Neural cell (in vitro differentiated cells): ENCODE measurements at regions not wholly inside any gene's neighbourhood (a gene's known extent, or its start where the extent isn't known, plus 50 kb on each side); places are given as distances from the start of the nearest gene placed in this dataset.

Experiments
- H2AFZ ChIP-seq: fragments of 200-600, 300-800 bp; sonication (generic), shearing (Covaris generic); 2 replicates; pipeline ENCODE4 v1.6.0; 2014; ENCODE audit warnings: low read depth, mild to moderate bottlenecking, antibody characterized with exemption, low read length, moderate library complexity
- H3F3A ChIP-seq: fragments of 200-600 bp; shearing (Covaris generic); 2 replicates; pipeline ENCODE4 v1.6.1; 2016; ENCODE audit warnings: mild to moderate bottlenecking, moderate library complexity, mixed read lengths, antibody characterized with exemption, low read length; ENCODE audit not compliant: insufficient read depth, poor library complexity, severe bottlenecking
- H3K27ac ChIP-seq: fragments of 200-600, 300-800 bp; sonication (generic), shearing (Covaris generic); 2 replicates; pipeline ENCODE4 v1.5.1; 2014; ENCODE audit warnings: mild to moderate bottlenecking, low read length, moderate library complexity
- H3K27me3 ChIP-seq: fragments of 300-800, 200-600 bp; sonication (generic), shearing (Covaris generic); 2 replicates; pipeline ENCODE4 v1.6.0; 2014; ENCODE audit warnings: mild to moderate bottlenecking, low read depth, low read length, moderate library complexity; ENCODE audit not compliant: insufficient read depth
- H3K36me3 ChIP-seq: fragments of 300-800, 200-600 bp; sonication (generic), shearing (Covaris generic); 2 replicates; pipeline ENCODE4 v1.5.1; 2014; ENCODE audit warnings: mild to moderate bottlenecking, antibody characterized with exemption, low read length, moderate library complexity; ENCODE audit not compliant: insufficient read depth
- H3K4me2 ChIP-seq: fragments of 300-800, 200-600 bp; sonication (generic), shearing (Covaris generic); 2 replicates; pipeline ENCODE4 v1.6.0; 2014; ENCODE audit warnings: mild to moderate bottlenecking, low read length
- H3K4me3 ChIP-seq: fragments of 300-800, 200-600 bp; sonication (generic), shearing (Covaris generic); 2 replicates; pipeline ENCODE4 v1.5.1; 2014; ENCODE audit warnings: mild to moderate bottlenecking, low read length, moderate library complexity
- H3K79me2 ChIP-seq: fragments of 200-600 bp; shearing (Covaris generic); replicated peaks from 2 replicates; pipeline ENCODE4 v1.6.0; 2014; ENCODE audit warnings: mild to moderate bottlenecking, low read length, moderate library complexity; ENCODE audit not compliant: insufficient read depth
- H3K9ac ChIP-seq: fragments of 300-800, 200-600 bp; sonication (generic), shearing (Covaris generic); 2 replicates; pipeline ENCODE4 v1.6.1; 2016; ENCODE audit warnings: mild to moderate bottlenecking, low read length, mixed read lengths
- H3K9me2 ChIP-seq: fragments of 200-600 bp; shearing (Covaris generic); 2 replicates; pipeline ENCODE4 v1.6.1; 2016; ENCODE audit warnings: mild to moderate bottlenecking, low read length, mixed read lengths; ENCODE audit not compliant: insufficient read depth
- H3K9me3 ChIP-seq: fragments of 200-600, 300-800 bp; sonication (generic), shearing (Covaris generic); 2 replicates; pipeline ENCODE4 v1.6.1; 2016; ENCODE audit warnings: mild to moderate bottlenecking, mixed run types, low read length, moderate library complexity, mixed read lengths
- H4K20me1 ChIP-seq: fragments of 200-600 bp; shearing (Covaris generic); 2 replicates; pipeline ENCODE4 v1.6.1; 2016; ENCODE audit warnings: mild to moderate bottlenecking, mixed run types; ENCODE audit not compliant: insufficient read depth
- EP300 ChIP-seq: fragments of 450-650 bp; conservative IDR thresholded peaks from 2 replicates; pipeline ENCODE4 v1.6.1; 2014; ENCODE audit warnings: antibody characterized with exemption, mild to moderate bottlenecking, moderate library complexity; ENCODE audit not compliant: poor library complexity, severe bottlenecking
- EZH2 ChIP-seq: fragments of 200-600, 300-800 bp; shearing (Covaris generic), sonication (generic); IDR thresholded peaks from 2 replicates; pipeline ENCODE4 v1.6.1; 2014; ENCODE audit warnings: antibody characterized with exemption, low read length, borderline replicate concordance, mild to moderate bottlenecking; ENCODE audit not compliant: insufficient read depth, poor library complexity, severe bottlenecking
- MXI1 ChIP-seq: fragments of 450-650 bp; conservative IDR thresholded peaks from 2 replicates; pipeline ENCODE4 v1.6.1; 2014; ENCODE audit warnings: antibody characterized with exemption, mild to moderate bottlenecking; ENCODE audit not compliant: poor library complexity, severe bottlenecking
- POLR2AphosphoS5 ChIP-seq: IDR thresholded peaks from 2 replicates; pipeline ENCODE4 v1.6.1; 2012
- RAD21 ChIP-seq: fragments of 450-650 bp; conservative IDR thresholded peaks from 2 replicates; pipeline ENCODE4 v1.6.1; 2014; ENCODE audit warnings: antibody characterized with exemption, mild to moderate bottlenecking, moderate library complexity
- SMC3 ChIP-seq: fragments of 450-650 bp; conservative IDR thresholded peaks from 2 replicates; pipeline ENCODE4 v1.6.1; 2014; ENCODE audit warnings: antibody characterized with exemption, mild to moderate bottlenecking, moderate library complexity; ENCODE audit not compliant: poor library complexity
- TAF1 ChIP-seq: IDR thresholded peaks from 2 replicates; pipeline ENCODE4 v1.6.1; 2012; ENCODE audit warnings: low read depth
- TF ChIP-seq, protein P1 (sequence below): IDR thresholded peaks from 2 replicates; pipeline ENCODE4 v1.6.1; 2012; ENCODE audit warnings: borderline replicate concordance
- TF ChIP-seq, protein P2 (sequence below): fragments of 450-650 bp; IDR thresholded peaks from 2 replicates; pipeline ENCODE4 v1.5.1; 2014; ENCODE audit warnings: antibody characterized with exemption, mild to moderate bottlenecking, moderate library complexity; ENCODE audit not compliant: poor library complexity, severe bottlenecking

DNA sequence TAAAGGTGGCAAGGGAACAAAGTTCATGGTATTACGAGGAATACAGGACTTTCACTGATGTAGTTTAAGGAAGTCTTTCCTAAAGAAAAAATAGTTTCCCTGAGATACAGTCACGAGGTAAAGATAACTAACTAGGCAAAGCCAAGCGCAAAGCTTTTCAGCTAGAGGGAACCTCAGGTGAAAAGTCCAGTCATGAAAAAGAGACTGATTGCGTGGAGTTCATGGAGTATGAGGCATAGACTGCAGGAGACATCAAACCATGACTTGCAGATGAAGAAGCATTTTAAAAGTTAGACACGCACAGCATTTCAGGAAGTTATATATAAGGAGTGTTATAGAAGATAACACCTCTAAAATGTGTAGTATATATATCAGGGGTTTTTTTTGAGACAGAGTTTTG, 205.6 kb upstream of the ZNF184 start:
- Histone ChIP-seq H3K36me3 (no peaks in the 10 kb centered on the region), H3K9ac (no peak overlapping the region), H3K4me2 (no peak overlapping the region), H4K20me1 (no peaks in the 10 kb centered on the region), H3K79me2 (no peaks in the 10 kb centered on the region), H3K9me2 (no peaks in the 10 kb centered on the region), H3F3A (no peaks in the 10 kb centered on the region), H3K4me3 (no peak overlapping the region), H3K27me3 (peaks cover 98% of the 10 kb centered on the region), H3K27ac (no peak overlapping the region), H3K9me3 (peaks cover 15% of the 10 kb centered on the region), H2AFZ (no peak overlapping the region)
- no peak for TF ChIP-seq MXI1
- no peak for TF ChIP-seq POLR2AphosphoS5
- TF ChIP-seq RAD21: no peak
- no peak for TF ChIP-seq EP300
- TF ChIP-seq, protein P1, sequence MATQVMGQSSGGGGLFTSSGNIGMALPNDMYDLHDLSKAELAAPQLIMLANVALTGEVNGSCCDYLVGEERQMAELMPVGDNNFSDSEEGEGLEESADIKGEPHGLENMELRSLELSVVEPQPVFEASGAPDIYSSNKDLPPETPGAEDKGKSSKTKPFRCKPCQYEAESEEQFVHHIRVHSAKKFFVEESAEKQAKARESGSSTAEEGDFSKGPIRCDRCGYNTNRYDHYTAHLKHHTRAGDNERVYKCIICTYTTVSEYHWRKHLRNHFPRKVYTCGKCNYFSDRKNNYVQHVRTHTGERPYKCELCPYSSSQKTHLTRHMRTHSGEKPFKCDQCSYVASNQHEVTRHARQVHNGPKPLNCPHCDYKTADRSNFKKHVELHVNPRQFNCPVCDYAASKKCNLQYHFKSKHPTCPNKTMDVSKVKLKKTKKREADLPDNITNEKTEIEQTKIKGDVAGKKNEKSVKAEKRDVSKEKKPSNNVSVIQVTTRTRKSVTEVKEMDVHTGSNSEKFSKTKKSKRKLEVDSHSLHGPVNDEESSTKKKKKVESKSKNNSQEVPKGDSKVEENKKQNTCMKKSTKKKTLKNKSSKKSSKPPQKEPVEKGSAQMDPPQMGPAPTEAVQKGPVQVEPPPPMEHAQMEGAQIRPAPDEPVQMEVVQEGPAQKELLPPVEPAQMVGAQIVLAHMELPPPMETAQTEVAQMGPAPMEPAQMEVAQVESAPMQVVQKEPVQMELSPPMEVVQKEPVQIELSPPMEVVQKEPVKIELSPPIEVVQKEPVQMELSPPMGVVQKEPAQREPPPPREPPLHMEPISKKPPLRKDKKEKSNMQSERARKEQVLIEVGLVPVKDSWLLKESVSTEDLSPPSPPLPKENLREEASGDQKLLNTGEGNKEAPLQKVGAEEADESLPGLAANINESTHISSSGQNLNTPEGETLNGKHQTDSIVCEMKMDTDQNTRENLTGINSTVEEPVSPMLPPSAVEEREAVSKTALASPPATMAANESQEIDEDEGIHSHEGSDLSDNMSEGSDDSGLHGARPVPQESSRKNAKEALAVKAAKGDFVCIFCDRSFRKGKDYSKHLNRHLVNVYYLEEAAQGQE: no peak
- no peak for TF ChIP-seq EZH2
- no peak for TF ChIP-seq SMC3
- TF ChIP-seq, protein P2, sequence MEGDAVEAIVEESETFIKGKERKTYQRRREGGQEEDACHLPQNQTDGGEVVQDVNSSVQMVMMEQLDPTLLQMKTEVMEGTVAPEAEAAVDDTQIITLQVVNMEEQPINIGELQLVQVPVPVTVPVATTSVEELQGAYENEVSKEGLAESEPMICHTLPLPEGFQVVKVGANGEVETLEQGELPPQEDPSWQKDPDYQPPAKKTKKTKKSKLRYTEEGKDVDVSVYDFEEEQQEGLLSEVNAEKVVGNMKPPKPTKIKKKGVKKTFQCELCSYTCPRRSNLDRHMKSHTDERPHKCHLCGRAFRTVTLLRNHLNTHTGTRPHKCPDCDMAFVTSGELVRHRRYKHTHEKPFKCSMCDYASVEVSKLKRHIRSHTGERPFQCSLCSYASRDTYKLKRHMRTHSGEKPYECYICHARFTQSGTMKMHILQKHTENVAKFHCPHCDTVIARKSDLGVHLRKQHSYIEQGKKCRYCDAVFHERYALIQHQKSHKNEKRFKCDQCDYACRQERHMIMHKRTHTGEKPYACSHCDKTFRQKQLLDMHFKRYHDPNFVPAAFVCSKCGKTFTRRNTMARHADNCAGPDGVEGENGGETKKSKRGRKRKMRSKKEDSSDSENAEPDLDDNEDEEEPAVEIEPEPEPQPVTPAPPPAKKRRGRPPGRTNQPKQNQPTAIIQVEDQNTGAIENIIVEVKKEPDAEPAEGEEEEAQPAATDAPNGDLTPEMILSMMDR: no peak
- no peak for TF ChIP-seq TAF1

DNA sequence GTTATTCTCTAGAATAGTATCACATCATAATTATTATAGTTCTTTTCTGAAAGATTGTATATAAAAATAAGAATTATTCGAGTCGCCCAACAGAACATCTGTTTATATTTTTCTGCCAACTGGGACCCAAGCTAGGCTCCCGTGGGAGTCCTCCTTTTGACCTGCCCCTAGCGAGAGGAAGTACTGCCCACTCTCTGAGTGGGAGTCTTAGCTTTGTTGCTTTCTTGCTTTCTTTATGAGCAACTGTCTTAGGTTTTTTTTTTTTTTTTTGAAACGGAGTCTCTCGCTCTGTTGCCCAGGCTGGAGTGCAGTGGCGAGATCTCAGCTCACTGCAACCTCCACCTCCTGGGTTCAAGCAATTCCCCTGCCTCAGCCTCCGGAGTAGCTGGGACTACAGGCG, 202.0 kb upstream of the ZNF184 start:
- H3K4me2 ChIP-seq: no peak overlapping the region
- H3K36me3 ChIP-seq: no peaks in the 10 kb centered on the region
- H3K27me3 ChIP-seq: peaks cover 99% of the 10 kb centered on the region
- no peaks in the 10 kb centered on the region for H3F3A ChIP-seq
- no peaks in the 10 kb centered on the region for H3K79me2 ChIP-seq
- no peaks in the 10 kb centered on the region for H4K20me1 ChIP-seq
- H3K9me3 ChIP-seq: peaks cover 7% of the 10 kb centered on the region
- H3K9ac ChIP-seq: no peak overlapping the region
- no peak overlapping the region for H3K4me3 ChIP-seq
- TF ChIP-seq TAF1 (no peak), EZH2 (no peak), SMC3 (no peak), POLR2AphosphoS5 (no peak), EP300 (no peak), MXI1 (no peak), RAD21 (no peak)
- TF ChIP-seq, protein P2: no peak
- TF ChIP-seq, protein P1: no peak
- H3K27ac ChIP-seq: no peak overlapping the region
- no peaks in the 10 kb centered on the region for H3K9me2 ChIP-seq
- no peak overlapping the region for H2AFZ ChIP-seq
